Suppressor macrophage treated with lipopolysaccharide for 4 hours (primary cell): ENCODE measurements at regions not wholly inside any gene's neighbourhood (a gene's known extent, or its start where the extent isn't known, plus 50 kb on each side); places are given as distances from the start of the nearest gene placed in this dataset.

Experiments
- DNase-seq: peaks from one replicate; pipeline ENCODE4 v3.0.0-alpha.2; 2020

- DNase-seq, result no peak
These were observed 54.7 kb upstream of the DSCAM start for GRCh38 chr21:40901691-40902090.

GRCh38 chr21:40902299-40902698, 55.3 kb upstream of the DSCAM start:
- DNase-seq, result no peak

DNA sequence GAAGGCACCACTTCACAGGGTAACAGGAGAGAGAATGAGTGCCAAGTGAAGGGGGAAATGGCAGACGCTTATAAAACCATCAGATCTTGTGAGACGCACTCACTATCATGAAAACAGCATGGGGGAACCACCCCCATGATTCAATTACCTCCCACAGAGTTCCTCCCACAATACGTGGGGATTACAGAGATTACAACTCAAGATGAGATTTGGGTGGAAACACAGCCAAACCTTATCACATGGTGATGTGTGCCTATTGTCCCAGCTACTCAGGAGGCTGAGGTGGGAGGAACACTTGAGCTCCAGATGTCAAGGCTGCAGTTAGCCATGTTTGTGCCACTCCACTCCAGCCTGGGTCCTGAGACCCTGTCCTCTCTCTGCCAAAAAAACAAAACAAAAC, 56.0 kb upstream of the DSCAM start:
- no peak for DNase-seq

- DNase-seq, result no peak
These were observed 58.3 kb upstream of the DSCAM start for GRCh38 chr21:40905251-40905650.

DNA sequence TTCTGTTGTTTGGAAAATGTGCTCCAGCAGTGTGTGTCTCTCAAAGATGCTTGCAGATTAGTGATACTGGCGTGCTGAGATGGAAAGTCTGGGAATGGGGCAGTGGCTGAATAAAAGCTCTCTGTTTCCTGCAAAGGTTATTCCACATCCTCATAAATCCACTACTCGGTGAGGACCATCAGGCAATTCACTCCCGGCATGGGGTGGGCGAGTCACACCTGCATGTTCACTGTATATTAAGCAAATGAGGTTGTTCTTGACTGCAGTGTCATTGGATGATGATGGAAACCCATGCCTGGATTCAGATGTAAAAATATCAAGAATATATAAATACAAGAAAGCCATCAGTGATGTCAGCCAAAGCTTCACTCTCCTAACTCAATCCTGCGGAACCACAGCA, 65.4 kb upstream of the DSCAM start:
- DNase-seq, result no peak

GRCh38 chr21:40915114-40915513, 68.2 kb upstream of the DSCAM start:
- no peak for DNase-seq

- DNase-seq, result no peak
These were observed 76.4 kb upstream of the DSCAM start for GRCh38 chr21:40923407-40923806.

DNA sequence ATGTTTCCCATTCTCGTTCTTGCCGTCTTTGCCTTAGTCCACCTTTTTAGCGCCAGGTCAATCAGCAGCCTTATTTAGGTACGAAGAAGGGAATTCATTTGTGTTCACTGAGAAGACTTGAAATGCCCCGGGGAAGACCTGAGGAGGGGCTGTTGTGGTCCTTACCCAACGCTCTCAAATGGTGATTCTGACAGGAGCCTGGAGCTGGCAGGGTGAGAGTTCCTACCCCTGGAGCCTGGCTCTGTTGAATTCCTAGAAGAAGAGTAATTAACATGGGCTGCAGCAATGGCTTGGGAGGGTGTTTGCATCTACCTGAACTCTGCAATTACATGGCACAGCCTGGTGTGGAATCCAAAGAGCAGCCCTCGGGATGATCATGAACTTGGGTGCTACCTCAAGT, 76.9 kb upstream of the DSCAM start:
- DNase-seq, result no peak

GRCh38 chr21:40924641-40925040, 77.7 kb upstream of the DSCAM start:
- DNase-seq, result no peak

- no peak for DNase-seq
These were observed 79.3 kb upstream of the DSCAM start for GRCh38 chr21:40926238-40926637.

GRCh38 chr21:40929833-40930232, 82.9 kb upstream of the DSCAM start:
- DNase-seq, result no peak

- no peak for DNase-seq
These were observed 84.2 kb upstream of the DSCAM start for GRCh38 chr21:40931197-40931596.

- DNase-seq, result no peak
These were observed 89.2 kb upstream of the DSCAM start for GRCh38 chr21:40936178-40936577.

- DNase-seq, result no peak
These were observed 89.9 kb upstream of the DSCAM start for GRCh38 chr21:40936771-40937261.

DNA sequence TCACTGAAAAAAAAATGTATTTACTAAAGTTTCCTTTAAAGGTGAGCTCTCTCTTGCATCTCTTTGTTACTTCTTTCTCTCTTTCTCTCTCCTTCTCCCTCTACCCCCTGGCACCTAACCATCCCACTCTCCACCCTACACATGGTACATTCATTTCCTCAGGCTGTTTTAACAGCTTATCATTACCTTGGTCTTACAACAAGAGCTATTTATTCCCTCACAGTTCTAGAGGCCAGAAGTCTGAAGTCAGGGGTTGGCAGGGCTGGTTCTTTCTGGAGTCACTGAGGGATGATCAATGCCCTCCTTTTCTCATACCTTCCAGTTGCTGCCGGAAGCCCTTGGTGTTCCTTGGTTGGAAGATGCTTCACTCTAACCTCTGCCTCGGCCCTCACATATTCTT, 91.1 kb upstream of the DSCAM start:
- no peak for DNase-seq

GRCh38 chr21:40938611-40939010, 91.7 kb upstream of the DSCAM start:
- no peak for DNase-seq

DNA sequence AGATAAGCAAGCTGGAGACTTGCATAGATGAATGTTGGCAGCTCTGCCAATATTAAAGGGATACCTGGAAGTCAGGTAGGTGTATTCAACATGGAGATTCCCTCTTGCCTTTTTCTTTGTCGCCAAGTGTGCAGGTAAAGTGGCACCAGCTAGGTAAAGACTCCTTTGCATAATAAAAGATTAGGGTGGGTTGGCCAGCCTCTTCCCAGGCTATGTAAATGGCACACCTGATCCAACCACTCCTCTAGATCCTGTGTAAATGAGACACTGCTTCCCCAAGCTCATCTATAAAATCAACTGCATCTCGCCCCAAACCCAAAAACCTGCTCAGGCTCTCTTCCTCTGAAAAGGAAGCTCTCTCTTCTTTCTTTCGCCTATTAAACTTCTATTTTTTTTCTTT, 100.8 kb upstream of the DSCAM start:
- DNase-seq, result no peak

DNA sequence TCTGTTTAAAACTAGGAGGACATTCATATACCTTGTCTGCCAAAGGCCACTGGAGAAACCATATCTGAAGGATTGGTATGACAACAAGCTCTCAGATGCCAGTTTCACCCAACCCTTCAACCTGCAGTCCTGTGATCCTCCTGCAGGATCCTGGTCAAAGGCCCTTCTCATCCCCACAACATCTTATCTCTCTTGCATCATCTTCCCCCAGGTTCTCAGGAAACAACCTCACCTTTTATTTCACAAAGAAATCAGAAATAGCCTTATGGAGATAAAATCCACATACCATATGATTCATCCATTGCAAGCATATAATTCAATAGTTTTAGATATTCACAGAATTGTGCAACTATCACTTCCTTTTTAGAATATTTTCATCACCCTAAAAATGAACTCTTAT, 104.0 kb upstream of the DSCAM start:
- no peak for DNase-seq

- no peak for DNase-seq
These were observed 105.8 kb upstream of the DSCAM start for GRCh38 chr21:40952551-40953323.

DNA sequence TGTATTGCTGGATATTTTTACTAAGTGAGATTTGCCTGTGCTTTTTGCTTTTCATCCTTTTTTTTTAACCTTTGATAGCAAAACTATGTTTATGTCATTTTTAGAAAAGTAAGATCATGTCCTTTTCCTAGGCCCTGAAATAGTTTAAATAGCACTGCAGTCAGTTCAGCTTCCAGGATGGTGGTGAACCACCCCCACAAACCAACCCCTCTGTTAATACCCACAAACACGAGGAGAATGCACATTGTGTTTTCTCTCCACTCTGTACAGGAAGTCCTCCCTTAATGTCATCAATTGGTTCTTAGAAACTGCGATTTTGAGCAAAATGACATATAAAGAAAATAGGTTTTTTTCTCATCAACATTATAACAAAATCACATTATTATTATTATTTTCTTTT, 117.7 kb upstream of the DSCAM start:
- no peak for DNase-seq

- no peak for DNase-seq
These were observed 120.8 kb upstream of the DSCAM start for GRCh38 chr21:40967771-40968170.

DNA sequence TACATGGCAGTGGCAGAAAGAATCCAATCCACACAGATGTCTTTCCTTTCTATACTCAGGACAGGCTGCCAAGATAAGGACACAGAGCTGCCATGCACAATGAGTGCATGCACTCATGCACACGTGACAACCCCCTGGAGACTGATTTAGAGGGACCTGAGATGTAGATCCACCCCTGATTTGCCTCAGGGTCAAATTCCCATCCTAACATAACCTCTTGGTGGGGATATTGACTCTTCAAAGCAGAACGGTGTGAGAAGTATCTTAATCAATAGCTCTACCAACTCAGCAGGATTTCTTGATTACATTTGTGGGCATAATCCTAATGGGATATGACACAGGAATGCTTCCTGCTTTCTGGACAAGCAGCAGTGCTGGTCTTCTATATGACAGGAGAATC, 125.2 kb upstream of the DSCAM start:
- DNase-seq, result no peak

- DNase-seq, result peak; percentile 69
These were observed 129.5 kb upstream of the DSCAM start for GRCh38 chr21:40976198-40977109.

DNA sequence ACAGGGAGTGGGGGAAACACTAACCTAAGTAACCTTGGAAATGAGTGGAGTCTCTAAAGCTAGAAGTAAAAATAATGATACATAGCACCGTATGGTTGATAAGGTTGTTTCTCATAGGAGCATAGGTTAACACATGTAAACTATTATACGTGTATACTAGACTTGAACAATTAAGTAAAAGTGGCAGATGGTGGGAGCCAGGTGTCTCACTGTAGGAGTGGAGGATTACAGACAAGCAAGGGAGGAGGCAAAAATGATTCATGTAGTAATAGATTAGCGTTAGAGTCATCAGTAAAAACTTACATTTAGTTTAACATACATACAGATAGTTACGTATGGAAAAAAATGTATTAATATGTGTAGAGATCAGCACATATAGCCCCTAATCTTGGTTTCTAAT, 138.4 kb upstream of the DSCAM start:
- no peak for DNase-seq
